ENCODE measurements at regions not wholly inside any gene's neighbourhood (a gene's known extent, or its start where the extent isn't known, plus 50 kb on each side); places are given as distances from the start of the nearest gene placed in this dataset.
"Not testable (repeated sequence)": the region's sequence is repeated elsewhere in the genome, so short reads cannot be mapped to it uniquely, and the experiment has no call there.

DNA sequence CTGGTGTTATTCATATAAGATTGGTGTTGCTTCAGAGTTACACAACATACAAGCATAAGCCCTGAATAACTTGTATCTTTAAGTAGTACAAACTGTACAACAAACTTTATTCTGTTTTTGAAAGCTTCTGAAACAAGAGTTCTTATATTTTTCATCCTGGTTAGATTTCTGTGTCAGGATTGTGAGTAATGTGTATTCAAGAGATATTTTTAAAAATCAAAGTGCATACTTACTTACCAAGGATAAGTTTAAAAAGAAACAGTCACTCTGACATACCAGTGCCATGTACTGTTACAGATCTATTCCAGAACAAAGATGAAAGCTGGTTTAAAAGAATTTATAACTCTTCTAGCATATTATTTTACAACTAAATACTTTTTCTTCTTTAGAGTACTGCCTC, 755.1 kb downstream of the ZPLD1 start:
- H3K4me1 Mint-ChIP-seq, result no peaks in the 10 kb centered on the region
- H3K9me3 Mint-ChIP-seq, result no peaks in the 10 kb centered on the region
- no peak overlapping the region for H3K4me3 Mint-ChIP-seq
- H3K36me3 Mint-ChIP-seq, result no peaks in the 10 kb centered on the region
- no peak overlapping the region for H3K27ac Mint-ChIP-seq
- H3K27me3 Mint-ChIP-seq, result no peaks in the 10 kb centered on the region
- DNase-seq, result no peak

- Mint-ChIP-seq H3K9me3 (no peaks in the 10 kb centered on the region), H3K4me1 (no peaks in the 10 kb centered on the region), H3K4me3 (no peak overlapping the region), H3K36me3 (no peaks in the 10 kb centered on the region), H3K27me3 (no peaks in the 10 kb centered on the region), H3K27ac (no peak overlapping the region)
- no peak for DNase-seq
Measured at GRCh38 chr3:103195216-103195615, 760.4 kb downstream of the ZPLD1 start.

- no peaks in the 10 kb centered on the region for H3K4me1 Mint-ChIP-seq
- no peak overlapping the region for H3K4me3 Mint-ChIP-seq
- no peaks in the 10 kb centered on the region for H3K9me3 Mint-ChIP-seq
- H3K27me3 Mint-ChIP-seq, result no peaks in the 10 kb centered on the region
- H3K27ac Mint-ChIP-seq, result no peak overlapping the region
- no peak for DNase-seq
- no peaks in the 10 kb centered on the region for H3K36me3 Mint-ChIP-seq
Measured at GRCh38 chr3:103203441-103203840, 768.6 kb downstream of the ZPLD1 start.

DNA sequence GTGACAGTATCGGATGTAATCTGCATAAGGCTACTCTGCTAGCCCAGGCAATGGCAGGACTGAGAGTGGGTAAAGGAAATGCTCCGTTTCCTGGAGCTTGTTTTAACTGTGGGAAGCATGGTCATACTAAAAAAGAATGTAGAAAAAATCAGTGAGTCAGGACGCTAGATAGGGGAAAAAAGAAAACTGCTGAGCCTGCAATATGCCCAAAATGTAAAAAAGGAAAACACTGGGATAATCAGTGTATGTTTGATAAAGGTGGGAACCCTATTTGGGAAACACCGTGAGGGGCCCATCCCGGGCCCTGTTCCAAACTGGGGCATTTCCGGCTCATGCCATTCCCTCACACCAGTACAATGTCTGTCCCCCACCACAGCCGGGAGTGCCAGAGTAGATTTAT, 775.8 kb downstream of the ZPLD1 start:
- H3K4me3 Mint-ChIP-seq, result no peak overlapping the region
- H3K27me3 Mint-ChIP-seq, result no peaks in the 10 kb centered on the region
- H3K4me1 Mint-ChIP-seq, result no peaks in the 10 kb centered on the region
- H3K27ac Mint-ChIP-seq, result no peak overlapping the region
- H3K9me3 Mint-ChIP-seq, result no peaks in the 10 kb centered on the region
- DNase-seq, result no peak
- no peaks in the 10 kb centered on the region for H3K36me3 Mint-ChIP-seq

DNA sequence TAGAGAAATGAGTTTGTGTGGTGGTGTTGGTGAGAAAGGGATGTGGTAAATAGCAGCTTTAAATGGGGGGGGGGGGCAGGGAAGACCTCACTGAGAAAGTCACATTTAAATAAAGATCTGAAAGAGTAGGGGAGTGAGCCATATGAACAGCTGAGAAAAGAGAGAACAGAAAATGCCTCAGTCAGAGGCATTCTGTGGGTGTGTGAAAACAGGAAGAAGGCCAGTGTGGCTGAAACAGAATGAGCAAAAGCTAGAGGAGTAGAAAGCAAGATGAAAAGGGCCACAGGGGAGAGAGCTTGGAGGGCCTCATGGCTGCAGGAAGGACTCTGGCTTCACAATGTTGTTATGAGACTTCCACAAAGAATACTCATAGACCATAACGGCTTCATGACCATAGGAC, 783.3 kb downstream of the ZPLD1 start:
- H3K27me3 Mint-ChIP-seq, result no peaks in the 10 kb centered on the region
- no peak overlapping the region for H3K4me3 Mint-ChIP-seq
- H3K36me3 Mint-ChIP-seq, result no peaks in the 10 kb centered on the region
- H3K4me1 Mint-ChIP-seq, result no peaks in the 10 kb centered on the region
- H3K27ac Mint-ChIP-seq, result no peak overlapping the region
- no peak for DNase-seq
- no peaks in the 10 kb centered on the region for H3K9me3 Mint-ChIP-seq

GRCh38 chr3:103218793-103219192, 784.0 kb downstream of the ZPLD1 start:
- no peak for DNase-seq
- Mint-ChIP-seq H3K4me1 (no peaks in the 10 kb centered on the region), H3K36me3 (no peaks in the 10 kb centered on the region), H3K27ac (no peak overlapping the region), H3K4me3 (no peak overlapping the region), H3K27me3 (no peaks in the 10 kb centered on the region), H3K9me3 (no peaks in the 10 kb centered on the region)

GRCh38 chr3:103227651-103228050, 792.8 kb downstream of the ZPLD1 start:
- no peaks in the 10 kb centered on the region for H3K27me3 Mint-ChIP-seq
- H3K4me3 Mint-ChIP-seq, result no peak overlapping the region
- H3K9me3 Mint-ChIP-seq, result peaks cover 6% of the 10 kb centered on the region
- H3K4me1 Mint-ChIP-seq, result no peaks in the 10 kb centered on the region
- no peaks in the 10 kb centered on the region for H3K36me3 Mint-ChIP-seq
- no peak overlapping the region for H3K27ac Mint-ChIP-seq
- DNase-seq, result no peak

- no peak for DNase-seq
- H3K9me3 Mint-ChIP-seq, result peaks cover 4% of the 10 kb centered on the region
- no peak overlapping the region for H3K27ac Mint-ChIP-seq
- no peaks in the 10 kb centered on the region for H3K27me3 Mint-ChIP-seq
- no peaks in the 10 kb centered on the region for H3K36me3 Mint-ChIP-seq
- no peaks in the 10 kb centered on the region for H3K4me1 Mint-ChIP-seq
- H3K4me3 Mint-ChIP-seq, result no peak overlapping the region
Measured at GRCh38 chr3:103247459-103247858, 812.6 kb downstream of the ZPLD1 start.

- not testable (repeated sequence) for H3K27ac Mint-ChIP-seq, DNase-seq, H3K4me3 Mint-ChIP-seq, H3K27me3 Mint-ChIP-seq, H3K36me3 Mint-ChIP-seq, H3K4me1 Mint-ChIP-seq, H3K9me3 Mint-ChIP-seq
Measured at GRCh38 chr3:103254827-103255226, 820.0 kb downstream of the ZPLD1 start.

- peaks cover 13% of the 10 kb centered on the region for H3K9me3 Mint-ChIP-seq
- H3K27ac Mint-ChIP-seq, result no peak overlapping the region
- DNase-seq, result no peak
- H3K4me1 Mint-ChIP-seq, result no peaks in the 10 kb centered on the region
- no peaks in the 10 kb centered on the region for H3K27me3 Mint-ChIP-seq
- H3K36me3 Mint-ChIP-seq, result no peaks in the 10 kb centered on the region
- H3K4me3 Mint-ChIP-seq, result no peak overlapping the region
Measured at GRCh38 chr3:103269287-103269686, 834.5 kb downstream of the ZPLD1 start.

- Mint-ChIP-seq H3K27me3 (no peaks in the 10 kb centered on the region), H3K4me3 (no peak overlapping the region), H3K27ac (no peak overlapping the region), H3K4me1 (no peaks in the 10 kb centered on the region), H3K9me3 (peaks cover 21% of the 10 kb centered on the region), H3K36me3 (no peaks in the 10 kb centered on the region)
- DNase-seq, result no peak
Measured at GRCh38 chr3:103271575-103271974, 836.8 kb downstream of the ZPLD1 start.

DNA sequence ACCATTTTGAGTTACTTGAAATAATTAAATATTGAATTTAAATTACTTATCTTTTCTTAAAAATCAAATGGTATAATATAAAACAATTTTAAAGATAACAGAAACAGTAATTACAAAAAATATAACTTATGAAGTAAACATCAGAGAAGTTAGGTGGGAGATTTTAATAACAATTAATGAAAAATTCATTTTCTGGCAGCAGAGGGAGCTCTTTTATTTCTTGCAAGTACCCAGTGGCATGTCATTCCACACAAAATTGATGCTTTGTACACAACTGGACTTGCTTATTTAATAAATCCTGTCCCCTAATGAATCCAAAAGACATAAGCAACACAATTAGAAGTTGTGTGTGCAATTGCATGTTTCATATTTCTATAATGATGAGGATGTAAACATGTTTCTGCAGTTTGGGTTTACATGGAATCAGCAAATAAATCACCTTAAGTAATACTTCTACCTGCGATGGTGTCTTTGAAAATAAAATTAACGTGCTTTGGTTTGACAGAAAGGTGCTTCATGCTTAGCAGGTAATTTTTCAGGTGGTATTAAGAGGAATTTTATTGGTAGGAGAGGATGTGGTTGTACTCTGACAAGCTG, 861.3 kb downstream of the ZPLD1 start:
- Mint-ChIP-seq H3K27me3 (no peaks in the 10 kb centered on the region), H3K4me3 (no peak overlapping the region), H3K36me3 (no peaks in the 10 kb centered on the region), H3K27ac (no peak overlapping the region), H3K9me3 (peaks cover 3% of the 10 kb centered on the region), H3K4me1 (no peaks in the 10 kb centered on the region)
- no peak for DNase-seq

- H3K4me1 Mint-ChIP-seq, H3K36me3 Mint-ChIP-seq, H3K9me3 Mint-ChIP-seq, H3K27ac Mint-ChIP-seq, DNase-seq, H3K4me3 Mint-ChIP-seq, H3K27me3 Mint-ChIP-seq: not testable (repeated sequence)
Measured at GRCh38 chr3:103297502-103297901, 862.7 kb downstream of the ZPLD1 start.

DNA sequence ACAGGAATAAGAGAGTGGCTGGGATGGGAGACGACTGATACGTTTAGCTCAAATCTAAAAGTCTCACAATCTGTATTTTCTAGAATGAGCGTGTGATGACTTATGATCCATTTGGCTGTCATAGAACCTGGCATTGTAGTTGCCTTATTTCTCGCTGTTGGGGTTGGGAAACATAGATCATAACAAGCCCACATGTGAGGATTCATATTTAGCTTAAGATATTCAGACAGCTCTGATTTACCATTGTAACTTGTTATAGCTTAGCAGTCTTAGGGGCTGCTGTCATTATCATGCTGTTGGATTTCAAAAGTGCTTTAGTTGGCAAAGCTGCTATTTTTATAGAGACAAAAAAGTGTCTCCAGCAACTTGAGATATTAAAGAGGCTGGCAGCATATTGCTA, 871.3 kb downstream of the ZPLD1 start:
- Mint-ChIP-seq H3K27ac (no peak overlapping the region), H3K27me3 (no peaks in the 10 kb centered on the region), H3K4me1 (no peaks in the 10 kb centered on the region), H3K36me3 (no peaks in the 10 kb centered on the region), H3K4me3 (no peak overlapping the region), H3K9me3 (peaks cover 2% of the 10 kb centered on the region)
- DNase-seq, result no peak

GRCh38 chr3:103308921-103309320, 874.1 kb downstream of the ZPLD1 start:
- no peak overlapping the region for H3K27ac Mint-ChIP-seq
- no peaks in the 10 kb centered on the region for H3K27me3 Mint-ChIP-seq
- H3K36me3 Mint-ChIP-seq, result no peaks in the 10 kb centered on the region
- DNase-seq, result no peak
- no peaks in the 10 kb centered on the region for H3K4me1 Mint-ChIP-seq
- no peaks in the 10 kb centered on the region for H3K9me3 Mint-ChIP-seq
- no peak overlapping the region for H3K4me3 Mint-ChIP-seq

DNA sequence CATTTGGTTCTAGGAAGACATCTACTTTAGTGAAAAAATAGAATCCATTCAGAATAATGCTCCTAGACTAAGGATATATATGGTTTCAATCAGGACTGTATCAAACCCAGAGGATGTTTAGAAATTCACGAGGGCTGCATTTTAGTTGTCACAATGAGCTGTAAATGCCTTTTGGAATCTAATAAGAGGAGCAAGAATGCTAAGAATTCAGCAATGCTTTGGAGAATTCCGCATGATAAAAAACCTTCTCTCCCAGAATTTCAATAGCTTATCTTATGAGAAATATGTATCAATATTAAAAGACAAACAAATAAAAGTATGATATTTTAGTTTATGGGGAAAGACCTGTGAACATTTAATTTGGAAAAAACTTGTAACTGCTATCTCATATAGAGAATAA, 885.1 kb downstream of the ZPLD1 start:
- H3K27me3 Mint-ChIP-seq, result no peaks in the 10 kb centered on the region
- no peaks in the 10 kb centered on the region for H3K4me1 Mint-ChIP-seq
- H3K4me3 Mint-ChIP-seq, result no peak overlapping the region
- no peaks in the 10 kb centered on the region for H3K36me3 Mint-ChIP-seq
- no peak for DNase-seq
- H3K27ac Mint-ChIP-seq, result no peak overlapping the region
- peaks cover 3% of the 10 kb centered on the region for H3K9me3 Mint-ChIP-seq

Measured in activated naive CD8-positive, alpha-beta T cell treated with anti-CD3 and anti-CD28 coated beads for 36 hours (primary cell).